Epithelial cell of proximal tubule (primary cell): ENCODE measurements at regions not wholly inside any gene's neighbourhood (a gene's known extent, or its start where the extent isn't known, plus 50 kb on each side); places are given as distances from the start of the nearest gene placed in this dataset.
"Not testable (repeated sequence)": the region's sequence is repeated elsewhere in the genome, so short reads cannot be mapped to it uniquely, and the experiment has no call there.

Experiments
- DNase-seq: peaks from one replicate; pipeline ENCODE4 v3.0.0-alpha.2; 2011; ENCODE audit warnings: low read depth
- H3K4me3 ChIP-seq: 2 replicates; pipeline ENCODE4 v1.5.1; 2011; ENCODE audit warnings: low read depth, mild to moderate bottlenecking, low read length
- CTCF ChIP-seq: conservative IDR thresholded peaks from 2 replicates; pipeline ENCODE4 v1.5.1; 2012; ENCODE audit warnings: low read depth, mild to moderate bottlenecking, low read length

GRCh38 chr5:57650360-57651069 is 167.9 kb upstream of the ACTBL2 start:
- H3K4me3 ChIP-seq, result no peak overlapping the region
- DNase-seq, result peak; percentile 59
- peak; percentile 83 for TF ChIP-seq CTCF

- H3K4me3 ChIP-seq, result no peak overlapping the region
- DNase-seq, result no peak
- TF ChIP-seq CTCF, result no peak
These were observed 160.1 kb upstream of the ACTBL2 start for GRCh38 chr5:57642698-57643097.

GRCh38 chr5:57642066-57642465 is 159.5 kb upstream of the ACTBL2 start:
- no peak for DNase-seq
- TF ChIP-seq CTCF, result no peak
- H3K4me3 ChIP-seq, result no peak overlapping the region

GRCh38 chr5:57635146-57635777 is 152.7 kb upstream of the ACTBL2 start:
- H3K4me3 ChIP-seq, result no peak overlapping the region
- DNase-seq, result no peak
- no peak for TF ChIP-seq CTCF

GRCh38 chr5:57632937-57633336 is 150.3 kb upstream of the ACTBL2 start:
- no peak for DNase-seq
- no peak overlapping the region for H3K4me3 ChIP-seq
- no peak for TF ChIP-seq CTCF

GRCh38 chr5:57631139-57631538 is 148.5 kb upstream of the ACTBL2 start:
- not testable (repeated sequence) for DNase-seq, H3K4me3 ChIP-seq

- no peak for DNase-seq
- no peak overlapping the region for H3K4me3 ChIP-seq
- TF ChIP-seq CTCF, result no peak
These were observed 145.1 kb upstream of the ACTBL2 start for GRCh38 chr5:57627661-57628060.
